SIG-M5 (cell line): ENCODE measurements at regions not wholly inside any gene's neighbourhood (a gene's known extent, or its start where the extent isn't known, plus 50 kb on each side); places are given as distances from the start of the nearest gene placed in this dataset.
"Not testable (repeated sequence)": the region's sequence is repeated elsewhere in the genome, so short reads cannot be mapped to it uniquely, and the experiment has no call there.

ENCODE experiments used
- DNase-seq: peaks from one replicate; lab custom pipeline; 2025; lab: John Stamatoyannopoulos, UW

DNA sequence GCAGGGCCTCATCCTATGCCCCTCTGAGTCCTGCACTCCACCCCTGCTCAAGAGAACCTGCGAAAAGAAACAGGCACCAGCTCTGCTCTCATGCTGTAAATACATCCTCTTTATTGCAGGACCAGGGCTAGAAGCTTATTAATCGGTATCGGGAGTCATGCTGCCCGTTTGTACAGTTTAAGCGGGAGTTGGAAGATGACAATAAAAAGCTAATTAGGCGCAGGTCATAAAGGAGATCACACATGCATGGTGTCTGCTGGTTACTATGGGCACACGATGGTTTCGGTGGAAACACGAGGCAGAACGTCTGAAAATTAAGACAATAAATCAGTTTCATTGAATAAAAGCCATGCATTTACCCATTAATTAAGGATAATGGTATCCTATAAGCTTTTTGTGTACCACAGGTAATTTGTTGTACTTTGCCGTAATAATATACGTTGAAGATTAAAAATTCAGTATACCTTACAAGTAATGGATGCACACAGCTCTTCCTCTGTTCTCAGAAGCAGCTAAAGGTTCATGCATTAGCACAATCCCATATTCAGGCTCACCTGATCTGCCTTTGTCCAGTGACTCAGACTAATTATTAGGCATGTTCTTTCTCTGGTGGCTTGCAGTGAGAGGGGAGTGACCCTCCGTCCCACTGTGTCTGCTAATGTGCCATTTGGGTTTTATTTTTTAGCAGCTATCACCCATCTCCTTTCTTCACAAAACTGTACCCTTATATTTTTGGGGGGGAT lies 406.0 kb downstream of the TSHZ3 start:
- no peak for DNase-seq

DNA sequence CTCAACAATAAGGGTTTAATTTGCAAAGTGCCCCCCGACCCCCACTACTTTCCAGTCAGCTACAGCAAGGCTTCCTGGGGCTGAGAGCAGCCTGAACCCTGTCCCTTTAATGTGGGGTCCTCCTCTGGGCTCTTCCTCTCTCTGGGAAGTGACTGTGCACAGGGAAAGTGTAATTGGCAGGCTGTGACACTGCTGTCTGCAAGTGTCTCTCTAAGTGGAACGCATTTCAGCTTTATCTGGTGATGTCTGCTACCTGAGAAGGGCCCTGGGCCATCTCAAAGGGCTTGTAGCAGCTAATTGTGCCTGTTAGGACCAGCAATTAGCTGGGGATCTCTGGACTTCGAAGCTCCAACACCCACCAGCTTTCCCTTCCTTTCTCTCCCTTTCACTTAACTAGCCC lies 406.6 kb downstream of the TSHZ3 start:
- no peak for DNase-seq

- no peak for DNase-seq
Measured at GRCh38 chr19:30941591-30941990, 407.6 kb downstream of the TSHZ3 start.

- DNase-seq = no peak
Measured at GRCh38 chr19:30936276-30936675, 413.0 kb downstream of the TSHZ3 start.

- DNase-seq = no peak
Measured at GRCh38 chr19:30935146-30935545, 414.1 kb downstream of the TSHZ3 start.

DNA sequence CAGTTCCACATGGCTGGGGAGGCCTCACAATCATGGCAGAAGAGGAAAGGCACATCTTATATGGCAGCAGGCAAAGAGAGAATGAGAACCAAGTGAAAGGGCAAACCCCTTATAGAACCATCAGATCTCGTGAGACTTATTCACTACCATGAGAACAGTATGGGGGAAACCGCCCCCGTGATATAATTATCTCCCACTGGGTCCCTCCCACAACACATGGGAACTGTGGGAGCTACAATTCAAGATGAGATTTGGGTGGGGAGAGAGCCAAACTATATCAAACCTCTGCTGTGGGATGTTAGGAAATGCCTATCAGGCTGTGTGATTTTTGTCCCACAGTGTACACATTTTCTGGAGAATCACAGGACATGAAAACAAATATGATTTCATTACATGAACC lies 415.8 kb downstream of the TSHZ3 start:
- not testable (repeated sequence) for DNase-seq

DNA sequence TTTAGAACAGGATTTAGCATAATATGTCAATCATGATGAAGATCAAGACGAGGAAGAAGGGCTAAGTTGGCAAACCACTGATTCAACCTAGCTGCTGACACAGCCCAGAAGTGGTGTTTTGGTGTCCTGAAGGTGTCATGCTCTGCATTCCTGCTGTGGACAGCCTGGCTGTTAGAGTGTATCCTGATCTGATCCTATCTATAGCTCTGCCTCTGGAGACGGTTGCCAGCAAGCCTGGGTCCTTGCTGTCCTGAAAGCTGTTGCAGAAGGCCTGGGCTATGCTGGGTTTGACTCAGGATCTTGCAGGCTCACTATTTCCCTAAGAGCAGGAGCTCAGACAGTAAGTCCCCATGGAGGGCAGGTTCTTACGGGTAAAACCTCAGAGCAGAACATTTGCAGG lies 416.4 kb downstream of the TSHZ3 start:
- DNase-seq = no peak

GRCh38 chr19:30930941-30931706 lies 418.1 kb downstream of the TSHZ3 start:
- no peak for DNase-seq

- no peak for DNase-seq
Measured at GRCh38 chr19:30927705-30928104, 421.5 kb downstream of the TSHZ3 start.

- no peak for DNase-seq
Measured at GRCh38 chr19:30924670-30925069, 424.6 kb downstream of the TSHZ3 start.

- no peak for DNase-seq
Measured at GRCh38 chr19:30924069-30924636, 425.1 kb downstream of the TSHZ3 start.

DNA sequence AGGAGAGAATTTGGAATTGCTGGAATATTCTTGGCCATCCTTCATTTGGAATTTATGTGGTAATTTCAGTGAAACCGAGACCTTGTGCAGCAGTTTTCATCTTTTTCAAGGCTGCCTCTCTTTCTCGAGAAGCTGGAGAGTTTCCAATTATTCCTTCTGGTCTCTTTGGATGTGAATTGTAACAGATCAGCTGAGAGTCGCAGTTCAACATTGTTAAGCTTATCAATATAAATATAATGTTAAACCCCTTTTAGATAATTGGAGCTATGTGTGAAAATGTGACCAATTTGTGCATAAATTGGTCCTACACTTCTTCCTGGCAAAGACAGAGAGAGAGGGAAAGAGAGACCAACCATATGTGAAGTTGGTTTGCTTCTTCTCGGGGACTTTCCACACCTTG lies 425.6 kb downstream of the TSHZ3 start:
- no peak for DNase-seq

DNA sequence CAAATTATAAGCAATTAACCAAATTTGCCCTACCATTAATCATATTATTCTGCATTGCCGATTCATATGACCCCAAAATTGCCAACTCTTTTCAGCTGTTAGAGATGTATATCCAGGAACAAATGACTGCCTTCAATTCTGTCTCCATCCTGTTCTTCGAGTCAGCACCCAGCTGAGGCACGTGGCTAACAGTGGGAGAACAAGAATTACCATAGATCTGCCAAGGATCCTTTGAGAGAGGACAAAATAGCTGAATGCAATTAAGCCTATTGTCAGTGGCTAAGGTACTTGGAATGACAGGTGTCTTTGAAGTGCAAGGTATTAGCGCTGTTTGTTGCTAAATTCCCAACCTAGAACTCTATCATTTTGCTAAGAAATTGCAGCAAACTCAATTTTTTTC lies 426.1 kb downstream of the TSHZ3 start:
- no peak for DNase-seq

- no peak for DNase-seq
Measured at GRCh38 chr19:30920222-30920621, 429.0 kb downstream of the TSHZ3 start.

DNA sequence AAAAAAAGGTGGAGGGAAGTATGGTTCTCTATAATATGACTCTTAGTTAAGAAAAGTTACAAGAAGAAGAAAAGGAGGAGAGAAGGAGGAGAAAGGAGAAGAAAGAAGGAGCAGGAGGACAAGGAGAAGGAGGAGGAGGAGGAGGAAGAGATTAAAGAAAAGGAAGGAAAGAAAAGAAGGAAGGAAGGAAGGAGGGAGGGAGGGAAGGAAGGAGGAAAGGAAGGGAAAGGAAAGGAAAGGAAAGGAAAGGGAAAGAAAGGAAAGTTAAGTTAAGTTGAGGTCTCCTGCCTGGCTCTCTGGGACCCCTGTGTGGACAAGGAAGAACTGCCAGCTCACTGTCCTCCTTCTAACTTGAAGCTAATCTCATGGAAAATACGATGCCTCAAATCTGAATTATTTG lies 429.5 kb downstream of the TSHZ3 start:
- DNase-seq = no peak

GRCh38 chr19:30916238-30916637 lies 433.0 kb downstream of the TSHZ3 start:
- no peak for DNase-seq

GRCh38 chr19:30911491-30911890 lies 437.7 kb downstream of the TSHZ3 start:
- DNase-seq = no peak

DNA sequence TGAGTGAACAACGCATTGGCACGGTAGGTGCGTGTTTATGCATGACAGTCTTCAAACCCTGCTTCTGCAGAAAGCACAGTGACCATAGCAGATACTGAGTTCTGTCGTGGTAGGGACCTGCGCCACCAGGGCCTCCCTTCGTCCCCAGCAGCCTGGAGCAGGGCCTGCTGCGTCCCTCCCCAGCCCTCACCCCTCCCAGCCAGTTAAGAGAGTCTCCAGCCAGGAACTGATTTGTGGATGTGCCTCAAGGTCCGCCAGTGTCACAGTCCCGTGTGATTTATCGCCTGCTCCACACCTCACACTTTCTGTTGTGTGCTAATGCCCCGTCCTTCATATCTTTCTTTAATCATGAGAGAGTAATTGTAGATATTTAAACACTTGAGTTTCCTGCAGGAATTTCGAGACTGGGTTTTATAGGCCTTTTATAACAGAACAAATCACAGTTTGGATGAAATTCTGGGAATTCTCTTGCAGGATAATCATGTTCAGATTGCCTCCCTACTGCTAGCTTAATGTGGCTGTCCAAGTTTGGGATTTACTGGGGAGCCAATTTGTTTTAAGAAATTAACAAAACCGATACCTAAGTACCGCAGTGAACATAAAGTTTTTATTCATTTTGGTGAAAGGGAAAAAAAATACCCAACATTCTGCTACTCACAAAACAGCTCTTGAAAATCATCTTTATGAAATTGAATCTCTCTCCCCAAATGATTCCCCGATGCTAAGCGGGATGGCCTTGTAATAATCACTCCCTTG lies 438.6 kb downstream of the TSHZ3 start:
- DNase-seq = no peak

- DNase-seq = no peak
Measured at GRCh38 chr19:30909216-30909615, 440.0 kb downstream of the TSHZ3 start.

GRCh38 chr19:30908262-30908771 lies 440.9 kb downstream of the TSHZ3 start:
- no peak for DNase-seq

- DNase-seq = no peak
Measured at GRCh38 chr19:30906871-30907270, 442.4 kb downstream of the TSHZ3 start.

GRCh38 chr19:30900051-30900450 lies 449.2 kb downstream of the TSHZ3 start:
- no peak for DNase-seq
